ENCODE measurements at regions not wholly inside any gene's neighbourhood (a gene's known extent, or its start where the extent isn't known, plus 50 kb on each side); places are given as distances from the start of the nearest gene placed in this dataset.

DNA sequence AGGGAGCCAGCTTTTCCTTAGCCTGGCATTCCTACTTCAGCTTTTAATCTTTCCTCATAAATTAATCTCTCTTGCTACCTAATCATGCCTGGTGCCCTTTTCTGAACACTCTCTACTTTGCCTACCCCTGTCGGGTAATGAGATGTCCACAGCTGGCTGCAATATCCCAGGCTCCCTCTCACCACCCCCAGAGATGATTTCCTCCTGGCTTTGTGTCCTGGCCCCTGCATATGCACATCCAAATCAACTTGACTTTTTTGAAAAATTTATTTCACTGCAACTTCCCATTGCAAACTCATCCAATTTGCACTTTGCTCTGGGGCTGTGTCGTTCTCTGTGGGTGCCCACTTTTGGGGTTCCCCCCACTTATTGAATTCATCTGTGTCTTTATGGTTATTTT is 218.1 kb upstream of the SKOR2 start:
- no peak for TF ChIP-seq SIN3A (IDR thresholded peaks at IDR 0.05; ENCODE audit: borderline replicate concordance, insufficient read depth, low read length)
- TF ChIP-seq FOXP2 (optimal IDR thresholded peaks at IDR 0.05; ENCODE audit: borderline replicate concordance, extremely low read depth, extremely low read length, insufficient read depth): no peak
- TF ChIP-seq, protein P1, sequence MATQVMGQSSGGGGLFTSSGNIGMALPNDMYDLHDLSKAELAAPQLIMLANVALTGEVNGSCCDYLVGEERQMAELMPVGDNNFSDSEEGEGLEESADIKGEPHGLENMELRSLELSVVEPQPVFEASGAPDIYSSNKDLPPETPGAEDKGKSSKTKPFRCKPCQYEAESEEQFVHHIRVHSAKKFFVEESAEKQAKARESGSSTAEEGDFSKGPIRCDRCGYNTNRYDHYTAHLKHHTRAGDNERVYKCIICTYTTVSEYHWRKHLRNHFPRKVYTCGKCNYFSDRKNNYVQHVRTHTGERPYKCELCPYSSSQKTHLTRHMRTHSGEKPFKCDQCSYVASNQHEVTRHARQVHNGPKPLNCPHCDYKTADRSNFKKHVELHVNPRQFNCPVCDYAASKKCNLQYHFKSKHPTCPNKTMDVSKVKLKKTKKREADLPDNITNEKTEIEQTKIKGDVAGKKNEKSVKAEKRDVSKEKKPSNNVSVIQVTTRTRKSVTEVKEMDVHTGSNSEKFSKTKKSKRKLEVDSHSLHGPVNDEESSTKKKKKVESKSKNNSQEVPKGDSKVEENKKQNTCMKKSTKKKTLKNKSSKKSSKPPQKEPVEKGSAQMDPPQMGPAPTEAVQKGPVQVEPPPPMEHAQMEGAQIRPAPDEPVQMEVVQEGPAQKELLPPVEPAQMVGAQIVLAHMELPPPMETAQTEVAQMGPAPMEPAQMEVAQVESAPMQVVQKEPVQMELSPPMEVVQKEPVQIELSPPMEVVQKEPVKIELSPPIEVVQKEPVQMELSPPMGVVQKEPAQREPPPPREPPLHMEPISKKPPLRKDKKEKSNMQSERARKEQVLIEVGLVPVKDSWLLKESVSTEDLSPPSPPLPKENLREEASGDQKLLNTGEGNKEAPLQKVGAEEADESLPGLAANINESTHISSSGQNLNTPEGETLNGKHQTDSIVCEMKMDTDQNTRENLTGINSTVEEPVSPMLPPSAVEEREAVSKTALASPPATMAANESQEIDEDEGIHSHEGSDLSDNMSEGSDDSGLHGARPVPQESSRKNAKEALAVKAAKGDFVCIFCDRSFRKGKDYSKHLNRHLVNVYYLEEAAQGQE (IDR thresholded peaks at IDR 0.05; ENCODE audit: insufficient read depth in 1 of 2, low read depth in 2 of 2, low read length in 2 of 2): no peak
- no peak for TF ChIP-seq POLR2AphosphoS5 (IDR thresholded peaks at IDR 0.05; ENCODE audit: low read depth, low read length)
- TF ChIP-seq TAF1 (IDR thresholded peaks at IDR 0.05; ENCODE audit: borderline replicate concordance, insufficient read depth, low read length): no peak

DNA sequence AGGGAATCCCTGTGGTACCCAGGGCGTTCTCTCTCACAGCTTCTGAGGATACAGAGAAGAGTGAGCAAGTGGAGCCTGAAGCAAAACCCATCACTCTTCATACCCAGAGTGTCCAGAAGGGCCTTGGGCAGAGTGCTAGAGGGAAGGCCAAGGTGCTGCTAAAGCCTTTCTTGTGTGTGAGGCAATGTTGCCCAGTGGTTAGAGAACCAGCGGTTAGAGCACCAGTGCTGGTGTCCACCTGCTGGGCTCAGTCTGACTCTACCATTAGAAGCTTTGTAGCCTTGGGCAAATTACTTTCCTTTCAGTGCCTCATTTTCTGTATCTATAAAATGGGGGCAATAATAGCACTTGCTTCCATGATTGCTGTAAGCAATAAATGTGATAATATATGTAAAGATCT is 210.5 kb upstream of the SKOR2 start:
- TF ChIP-seq, protein P1 (IDR thresholded peaks at IDR 0.05; ENCODE audit: insufficient read depth in 1 of 2, low read depth in 2 of 2, low read length in 2 of 2): no peak
- TF ChIP-seq TAF1 (IDR thresholded peaks at IDR 0.05; ENCODE audit: borderline replicate concordance, insufficient read depth, low read length): no peak
- TF ChIP-seq POLR2AphosphoS5 (IDR thresholded peaks at IDR 0.05; ENCODE audit: low read depth, low read length): no peak
- TF ChIP-seq FOXP2 (optimal IDR thresholded peaks at IDR 0.05; ENCODE audit: borderline replicate concordance, extremely low read depth, extremely low read length, insufficient read depth): no peak
- TF ChIP-seq SIN3A (IDR thresholded peaks at IDR 0.05; ENCODE audit: borderline replicate concordance, insufficient read depth, low read length): no peak

DNA sequence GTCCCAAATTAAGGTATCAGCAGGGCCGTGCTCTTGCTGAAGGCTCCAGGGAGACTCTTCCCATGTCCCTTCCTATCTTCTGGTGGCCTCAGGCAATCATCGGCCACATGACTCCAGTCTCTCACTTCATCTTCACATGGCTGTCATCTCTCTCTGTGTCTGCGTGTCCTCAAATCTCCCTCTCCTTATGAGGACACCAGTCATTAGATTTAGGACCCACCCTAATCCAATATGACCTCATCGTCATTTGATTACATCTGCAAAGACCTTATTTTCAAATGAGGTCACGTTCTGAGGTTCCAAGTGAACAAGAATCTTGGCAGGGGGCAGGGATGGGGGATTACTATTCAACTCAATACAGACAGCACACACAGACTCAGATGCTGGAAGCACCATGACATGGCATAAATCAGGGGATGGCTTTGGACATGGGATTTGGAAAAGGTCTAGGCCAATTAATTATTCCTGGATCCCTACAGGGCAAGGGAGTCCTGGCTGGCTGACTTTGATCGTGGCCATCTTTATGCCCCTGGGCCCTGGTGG is 210.0 kb upstream of the SKOR2 start:
- TF ChIP-seq TAF1 (IDR thresholded peaks at IDR 0.05; ENCODE audit: borderline replicate concordance, insufficient read depth, low read length) (no peak), SIN3A (IDR thresholded peaks at IDR 0.05; ENCODE audit: borderline replicate concordance, insufficient read depth, low read length) (no peak), FOXP2 (optimal IDR thresholded peaks at IDR 0.05; ENCODE audit: borderline replicate concordance, extremely low read depth, extremely low read length, insufficient read depth) (no peak), POLR2AphosphoS5 (IDR thresholded peaks at IDR 0.05; ENCODE audit: low read depth, low read length) (no peak)
- TF ChIP-seq, protein P1 (IDR thresholded peaks at IDR 0.05; ENCODE audit: insufficient read depth in 1 of 2, low read depth in 2 of 2, low read length in 2 of 2): no peak

DNA sequence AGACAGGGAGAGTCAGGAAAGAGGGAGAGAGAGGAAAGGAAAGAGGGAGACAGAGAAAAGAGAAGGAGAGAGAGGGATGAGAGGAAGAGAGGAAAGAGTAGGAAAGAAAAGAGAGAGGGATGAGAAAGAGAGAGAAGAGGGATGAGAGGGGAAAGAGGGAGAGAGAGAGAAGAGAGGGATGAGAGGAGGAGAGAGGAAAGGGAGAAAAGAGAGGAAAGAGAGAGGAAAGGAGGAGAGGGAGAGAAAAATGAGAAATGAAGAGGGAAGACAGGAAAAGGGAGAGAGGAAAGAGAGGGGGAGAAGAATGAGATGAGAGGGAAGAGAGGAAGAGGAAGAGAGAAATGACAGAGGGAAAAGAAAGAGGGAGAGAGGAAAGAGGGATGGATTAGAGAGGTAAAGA is 207.0 kb upstream of the SKOR2 start:
- TF ChIP-seq SIN3A (IDR thresholded peaks at IDR 0.05; ENCODE audit: borderline replicate concordance, insufficient read depth, low read length) (no peak), FOXP2 (optimal IDR thresholded peaks at IDR 0.05; ENCODE audit: borderline replicate concordance, extremely low read depth, extremely low read length, insufficient read depth) (no peak), TAF1 (IDR thresholded peaks at IDR 0.05; ENCODE audit: borderline replicate concordance, insufficient read depth, low read length) (no peak), POLR2AphosphoS5 (IDR thresholded peaks at IDR 0.05; ENCODE audit: low read depth, low read length) (no peak)

DNA sequence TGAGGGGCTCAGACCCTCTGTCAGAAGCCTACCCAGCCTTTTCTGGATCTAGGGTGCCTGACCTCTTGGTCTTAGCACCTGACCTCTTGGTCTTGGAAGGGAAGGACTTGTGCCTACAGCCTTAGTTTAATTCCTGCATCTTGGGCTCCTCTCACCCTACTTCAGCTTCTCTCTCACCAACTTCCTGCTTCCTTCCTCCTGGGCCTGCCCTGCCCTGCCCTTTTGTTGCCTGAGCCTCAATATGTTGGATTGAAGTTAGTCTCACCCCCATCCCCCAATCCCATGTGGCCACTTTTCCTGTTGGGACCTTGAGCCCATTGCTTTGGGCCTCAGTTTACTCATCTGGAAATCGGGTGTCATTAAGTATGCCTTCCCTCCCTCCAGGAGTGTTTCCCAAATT is 206.2 kb upstream of the SKOR2 start:
- TF ChIP-seq TAF1 (IDR thresholded peaks at IDR 0.05; ENCODE audit: borderline replicate concordance, insufficient read depth, low read length) (no peak), FOXP2 (optimal IDR thresholded peaks at IDR 0.05; ENCODE audit: borderline replicate concordance, extremely low read depth, extremely low read length, insufficient read depth) (no peak), POLR2AphosphoS5 (IDR thresholded peaks at IDR 0.05; ENCODE audit: low read depth, low read length) (no peak), SIN3A (IDR thresholded peaks at IDR 0.05; ENCODE audit: borderline replicate concordance, insufficient read depth, low read length) (no peak)
- TF ChIP-seq, protein P1 (IDR thresholded peaks at IDR 0.05; ENCODE audit: insufficient read depth in 1 of 2, low read depth in 2 of 2, low read length in 2 of 2): no peak

Data from PFSK-1 (cell line).